GM19452 (cell line): ENCODE measurements at regions not wholly inside any gene's neighbourhood (a gene's known extent, or its start where the extent isn't known, plus 50 kb on each side); places are given as distances from the start of the nearest gene placed in this dataset.

Source experiments
- ATAC-seq: cut with Tn5 transposase; IDR thresholded peaks from one replicate; pipeline ENCODE4 v1.9.1; 2021; ENCODE audit not compliant: unreplicated experiment

DNA sequence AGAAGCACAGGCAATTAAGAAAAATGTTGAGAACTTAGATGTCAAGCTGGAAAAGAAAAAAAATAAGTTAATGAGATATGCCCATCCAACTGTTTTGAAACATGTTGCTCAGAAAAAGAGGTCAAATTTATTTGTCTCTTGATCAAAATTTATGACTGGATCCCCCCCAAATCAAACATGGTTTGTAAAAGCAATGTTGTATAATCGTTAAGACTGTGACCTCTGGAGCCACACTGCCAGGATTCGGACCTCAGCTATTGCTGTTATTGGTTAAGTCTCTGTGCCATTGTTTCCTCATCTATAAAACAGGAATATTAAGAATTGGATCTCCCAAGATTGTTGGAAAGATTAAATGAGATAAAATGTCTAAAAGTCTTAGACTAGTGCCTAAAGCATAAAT is 51.9 kb upstream of the LRRK2 start:
- no peak for ATAC-seq

- ATAC-seq, result no peak
These were observed 53.3 kb upstream of the LRRK2 start for GRCh38 chr12:40171501-40171900.

- ATAC-seq, result no peak
These were observed 53.7 kb upstream of the LRRK2 start for GRCh38 chr12:40171066-40171465.

DNA sequence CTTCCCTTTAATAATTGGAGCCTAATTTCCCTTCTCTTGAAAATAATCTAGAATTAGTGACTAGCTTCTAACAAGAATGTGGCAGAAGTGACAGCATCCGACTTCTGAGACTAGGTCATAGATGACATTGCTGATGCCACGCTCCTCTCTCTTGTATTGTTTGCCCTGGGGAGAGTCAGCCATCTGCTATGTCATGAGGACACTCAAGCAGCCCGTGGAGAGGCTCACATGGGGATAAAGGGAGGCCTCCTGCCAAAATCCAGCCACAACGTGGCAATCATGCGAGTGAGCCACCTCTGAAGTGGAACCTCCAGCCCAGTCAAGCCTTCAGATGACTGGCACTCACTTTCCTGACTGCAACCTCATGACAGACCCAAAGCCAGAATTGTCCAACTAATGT is 54.2 kb upstream of the LRRK2 start:
- ATAC-seq, result no peak

- ATAC-seq, result peak; percentile 92
These were observed 55.9 kb upstream of the LRRK2 start for GRCh38 chr12:40168868-40169267.

- peak; percentile 44 for ATAC-seq
These were observed 56.4 kb upstream of the LRRK2 start for GRCh38 chr12:40168419-40168818.

GRCh38 chr12:40168001-40168400 is 56.8 kb upstream of the LRRK2 start:
- ATAC-seq, result peak; percentile 54

DNA sequence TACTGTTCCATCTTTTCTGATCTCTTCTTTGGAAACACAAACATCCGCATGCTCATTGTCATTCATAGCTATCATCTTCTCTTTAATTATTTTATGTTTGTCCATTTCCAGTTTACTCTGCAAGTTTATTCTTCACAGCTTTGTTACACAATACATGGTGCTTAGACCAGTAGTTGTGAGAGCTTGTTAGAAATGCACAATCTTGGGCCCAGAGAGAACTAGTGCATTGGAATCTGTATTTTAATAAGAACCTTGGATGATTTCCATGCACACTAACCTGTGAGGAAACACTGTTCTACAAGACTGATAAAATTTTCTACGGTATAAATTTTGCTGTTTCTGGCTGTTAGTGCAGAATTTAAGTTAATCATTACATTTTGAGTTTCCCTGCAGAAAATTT is 59.3 kb upstream of the SLC2A13 start:
- ATAC-seq, result no peak

- no peak for ATAC-seq
These were observed 58.2 kb upstream of the SLC2A13 start for GRCh38 chr12:40164034-40164433.

DNA sequence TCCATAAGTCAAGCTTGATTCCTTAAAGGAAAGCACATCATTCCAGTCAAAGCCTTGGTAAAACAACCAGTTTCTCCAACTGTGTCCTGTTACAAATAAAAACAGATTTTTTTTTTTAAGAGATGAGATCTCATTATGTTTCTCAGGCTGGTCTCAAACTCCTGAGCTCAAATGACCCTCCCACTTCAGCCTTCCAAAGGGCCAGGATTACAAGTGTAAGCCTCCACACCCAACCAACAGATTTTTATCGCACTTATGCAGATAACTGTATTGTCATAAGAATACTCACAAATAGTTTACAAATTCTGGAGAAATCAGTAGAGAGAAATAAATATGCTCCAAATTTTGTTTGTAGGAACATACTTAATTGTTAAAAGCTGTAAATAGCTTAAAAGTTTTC is 56.2 kb upstream of the SLC2A13 start:
- no peak for ATAC-seq

DNA sequence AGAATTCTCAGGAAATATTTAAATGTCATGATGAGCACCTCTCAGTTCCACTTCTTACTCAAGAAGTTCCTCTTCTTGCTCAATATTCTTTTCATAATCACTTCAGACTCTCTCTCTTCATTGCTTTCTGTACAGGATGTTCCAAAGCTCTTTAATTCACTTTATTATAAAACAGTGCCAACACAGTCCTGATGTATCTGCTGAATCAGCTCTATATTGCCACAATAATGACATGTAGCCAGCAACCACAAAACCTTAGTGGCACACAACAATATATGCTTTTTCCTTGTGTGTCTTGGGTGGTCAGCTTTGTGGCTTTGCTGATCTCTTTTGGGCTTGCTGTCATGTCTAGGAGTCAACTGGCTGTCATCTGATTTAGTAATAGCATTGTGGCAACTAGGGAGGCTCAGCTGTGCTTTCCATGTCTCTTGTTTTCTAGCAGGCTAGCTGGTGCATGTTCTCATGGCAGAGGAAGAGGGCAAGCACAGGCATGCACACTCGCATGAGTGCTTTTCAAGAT is 52.8 kb upstream of the SLC2A13 start:
- peak; percentile 50 for ATAC-seq

DNA sequence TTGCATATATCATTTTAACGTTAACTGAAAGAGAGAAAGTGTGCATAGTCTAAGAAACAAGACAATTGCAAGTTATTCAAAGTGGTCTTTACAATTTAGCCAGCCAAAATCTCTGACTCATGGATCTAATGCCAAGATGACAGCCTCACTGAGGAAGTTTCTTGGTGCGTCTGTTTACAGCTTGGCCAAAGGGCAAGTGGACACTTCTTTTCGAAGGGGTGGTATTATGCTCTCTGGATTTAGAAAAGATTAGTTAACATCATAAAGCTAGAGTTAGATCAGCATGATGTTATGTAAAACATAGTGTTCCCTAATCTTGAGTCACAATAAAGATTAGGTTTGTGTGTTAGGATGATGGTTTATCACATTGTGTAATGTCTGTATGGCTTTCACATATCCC is 51.5 kb upstream of the SLC2A13 start:
- no peak for ATAC-seq

DNA sequence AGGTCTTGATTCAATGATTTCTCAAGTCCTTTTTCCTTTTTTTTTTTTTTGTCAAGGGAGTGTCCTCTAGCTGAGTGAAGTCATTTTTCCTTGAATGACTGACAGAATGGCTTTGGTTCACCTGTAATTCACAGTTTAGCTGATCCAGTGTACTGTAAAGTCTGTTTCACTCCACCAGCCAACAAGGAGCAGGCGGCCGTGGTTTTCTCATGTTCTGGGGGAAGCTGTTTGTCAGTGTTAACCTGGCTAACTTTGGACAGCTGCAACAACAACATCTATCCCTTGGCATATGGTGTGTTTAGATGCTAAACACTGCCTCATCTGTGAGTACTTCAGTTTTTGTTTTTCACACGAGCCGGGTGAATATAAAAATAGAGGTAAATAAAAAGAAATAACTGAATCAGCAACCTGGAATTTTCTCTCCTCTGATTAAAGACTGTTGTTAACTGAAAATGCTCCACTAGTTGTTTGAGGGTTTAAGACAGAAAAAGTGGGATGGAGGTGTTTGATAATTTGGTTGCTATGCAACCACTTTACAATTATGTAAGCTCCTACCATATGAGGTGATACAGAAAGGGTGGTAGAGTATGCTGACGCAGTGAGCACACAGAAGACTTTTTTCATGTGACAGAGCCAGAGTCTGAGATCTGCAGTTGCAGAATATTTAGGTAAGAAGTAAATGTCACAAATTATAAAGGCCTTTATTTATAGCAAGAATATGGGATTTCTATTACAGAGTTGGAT is 50.3 kb upstream of the SLC2A13 start:
- ATAC-seq, result peak; percentile 43
